ENCODE measurements at regions not wholly inside any gene's neighbourhood (a gene's known extent, or its start where the extent isn't known, plus 50 kb on each side); places are given as distances from the start of the nearest gene placed in this dataset.
"Not testable (repeated sequence)": the region's sequence is repeated elsewhere in the genome, so short reads cannot be mapped to it uniquely, and the experiment has no call there.

- DNase-seq (ENCODE audit: low read depth in 4 of 4, low spot score in 1 of 4) = not testable (repeated sequence)
Observed at GRCh38 chr2:87406406-87407175, 341.3 kb upstream of the PLGLB2 start.

- DNase-seq (ENCODE audit: low read depth in 4 of 4, low spot score in 1 of 4) = not testable (repeated sequence)
Observed at GRCh38 chr2:87409601-87410000, 338.3 kb upstream of the PLGLB2 start.

DNA sequence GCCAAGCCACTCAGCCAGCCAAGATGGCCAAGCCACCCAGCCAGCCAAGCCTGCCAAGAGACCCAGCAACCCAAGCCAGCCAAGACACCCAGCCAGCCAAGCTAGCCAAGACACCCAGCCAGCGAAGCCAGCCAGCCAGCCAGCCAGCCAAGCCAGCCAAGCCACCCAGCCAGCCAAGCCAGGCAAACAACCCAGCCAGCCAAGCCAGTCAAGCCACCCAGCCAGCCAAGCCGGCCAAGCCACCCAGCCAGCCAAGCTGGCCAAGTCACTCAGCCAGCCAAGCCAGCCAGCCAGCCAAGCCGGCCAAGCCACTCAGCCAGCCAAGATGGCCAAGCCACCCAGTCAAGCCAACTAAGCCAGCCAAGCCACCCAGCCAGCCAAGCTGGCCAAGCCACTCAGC, 337.5 kb upstream of the PLGLB2 start:
- not testable (repeated sequence) for DNase-seq (ENCODE audit: low read depth in 4 of 4, low spot score in 1 of 4)

DNA sequence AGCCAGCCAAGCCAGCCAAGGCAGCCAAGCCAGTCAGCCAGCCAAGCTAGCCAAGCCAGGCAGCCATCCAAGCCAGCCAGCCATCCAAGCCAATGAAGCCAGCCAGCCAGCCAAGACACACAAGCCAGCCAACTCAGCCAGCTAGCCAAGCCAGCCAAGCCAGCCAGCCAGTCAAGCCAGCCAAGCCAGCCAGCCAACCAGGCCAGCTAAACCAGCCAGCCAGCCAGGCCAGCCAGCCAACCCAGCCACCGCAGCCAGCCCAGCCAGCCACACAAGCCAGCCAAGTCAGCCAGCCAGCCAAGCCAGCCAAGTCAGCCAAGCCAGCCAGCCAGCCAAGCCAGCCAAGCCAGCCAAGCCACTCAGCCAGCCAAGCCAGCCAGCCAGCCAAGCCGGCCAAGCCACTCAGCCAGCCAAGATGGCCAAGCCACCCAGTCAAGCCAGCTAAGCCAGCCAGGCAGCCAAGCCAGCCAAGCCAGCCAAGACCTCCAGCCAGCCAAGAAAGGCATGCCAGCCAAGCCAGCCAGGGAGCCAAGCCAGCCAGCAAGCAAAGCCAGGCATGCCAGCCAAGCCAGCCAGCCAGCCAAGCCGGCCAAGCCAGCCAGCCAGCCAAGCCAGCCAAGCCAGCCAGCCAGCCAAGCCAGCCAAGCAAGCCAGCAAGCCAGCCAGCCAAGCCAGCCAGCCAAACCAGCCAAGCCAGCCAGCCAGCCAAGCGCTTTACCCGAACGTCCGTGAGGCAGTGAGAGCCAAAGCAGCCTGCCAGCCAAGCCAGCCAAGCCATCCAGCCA, 335.7 kb upstream of the PLGLB2 start:
- DNase-seq (ENCODE audit: low read depth in 4 of 4, low spot score in 1 of 4) = not testable (repeated sequence)

GRCh38 chr2:87414331-87414730, 333.6 kb upstream of the PLGLB2 start:
- DNase-seq (ENCODE audit: low read depth in 4 of 4, low spot score in 1 of 4) = not testable (repeated sequence)

DNA sequence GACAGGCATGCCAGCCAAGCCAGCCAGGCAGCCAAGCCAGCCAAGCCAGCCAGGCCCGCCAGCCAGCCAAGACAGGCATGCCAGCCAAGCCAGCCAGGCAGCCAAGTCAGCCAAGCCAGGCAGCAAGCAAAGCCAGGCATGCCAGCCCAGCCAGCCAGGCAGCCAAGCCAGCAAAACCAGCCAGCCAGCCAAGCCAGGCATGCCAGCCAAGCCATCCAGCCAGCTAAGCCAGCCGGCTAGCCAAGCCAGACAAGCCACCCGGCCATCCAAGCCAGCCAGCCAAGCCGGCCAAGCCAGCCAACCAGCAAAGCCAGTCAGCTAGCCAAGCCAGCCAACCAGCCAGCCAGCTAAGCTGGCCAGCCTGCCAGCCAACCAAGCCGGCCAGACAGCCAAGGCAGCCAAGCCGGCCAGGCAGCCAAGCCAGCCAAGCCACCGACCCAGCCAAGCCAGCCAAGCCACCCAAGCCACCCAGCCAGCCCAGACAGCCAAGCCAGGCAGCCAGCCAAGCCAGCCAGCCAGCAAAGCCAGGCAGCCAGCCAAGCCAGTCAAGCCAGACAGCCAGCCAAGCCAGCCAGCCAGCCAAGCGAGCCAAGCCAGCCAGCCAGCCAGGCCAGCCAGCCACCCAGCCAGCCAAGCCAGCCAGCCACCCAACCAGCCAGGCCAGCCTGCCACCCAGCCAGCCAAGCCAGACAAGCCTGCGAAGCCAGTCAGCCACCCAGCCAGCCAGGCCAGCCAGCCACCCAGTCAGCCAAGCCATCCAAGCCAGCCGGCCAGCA, 332.9 kb upstream of the PLGLB2 start:
- not testable (repeated sequence) for DNase-seq (ENCODE audit: low read depth in 4 of 4, low spot score in 1 of 4)

- not testable (repeated sequence) for DNase-seq (ENCODE audit: low read depth in 4 of 4, low spot score in 1 of 4)
Observed at GRCh38 chr2:87415586-87416265, 332.2 kb upstream of the PLGLB2 start.

DNA sequence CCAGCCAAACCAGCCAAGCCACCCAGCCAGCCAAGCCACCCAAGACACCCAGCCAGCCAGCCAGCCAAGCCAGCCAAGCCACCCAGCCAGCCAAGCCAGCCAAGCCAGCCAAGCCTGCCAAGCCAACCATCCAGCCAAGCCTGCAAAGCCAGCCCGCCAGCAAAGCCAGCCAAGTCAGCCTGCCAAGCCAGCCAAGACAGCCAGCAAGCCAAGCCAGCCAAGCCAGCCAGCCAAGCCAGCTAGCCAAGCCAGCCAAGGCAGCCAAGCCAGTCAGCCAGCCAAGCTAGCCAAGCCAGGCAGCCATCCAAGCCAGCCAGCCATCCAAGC, 331.7 kb upstream of the PLGLB2 start:
- not testable (repeated sequence) for DNase-seq (ENCODE audit: low read depth in 4 of 4, low spot score in 1 of 4)

DNA sequence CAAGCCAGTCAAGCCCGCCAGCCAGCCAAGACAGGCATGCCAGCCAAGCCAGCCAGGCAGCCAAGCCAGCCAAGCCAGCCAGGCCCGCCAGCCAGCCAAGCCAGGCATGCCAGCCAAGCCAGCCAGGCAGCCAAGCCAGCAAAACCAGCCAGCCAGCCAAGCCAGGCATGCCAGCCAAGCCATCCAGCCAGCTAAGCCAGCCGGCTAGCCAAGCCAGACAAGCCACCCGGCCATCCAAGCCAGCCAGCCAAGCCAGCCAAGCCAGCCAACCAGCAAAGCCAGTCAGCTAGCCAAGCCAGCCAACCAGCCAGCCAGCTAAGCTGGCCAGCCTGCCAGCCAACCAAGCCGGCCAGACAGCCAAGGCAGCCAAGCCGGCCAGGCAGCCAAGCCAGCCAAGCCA, 330.7 kb upstream of the PLGLB2 start:
- not testable (repeated sequence) for DNase-seq (ENCODE audit: low read depth in 4 of 4, low spot score in 1 of 4)

- DNase-seq (ENCODE audit: low read depth in 4 of 4, low spot score in 1 of 4) = not testable (repeated sequence)
Observed at GRCh38 chr2:87417742-87418567, 329.9 kb upstream of the PLGLB2 start.

- DNase-seq (ENCODE audit: low read depth in 4 of 4, low spot score in 1 of 4) = not testable (repeated sequence)
Observed at GRCh38 chr2:87418823-87419822, 328.8 kb upstream of the PLGLB2 start.

DNA sequence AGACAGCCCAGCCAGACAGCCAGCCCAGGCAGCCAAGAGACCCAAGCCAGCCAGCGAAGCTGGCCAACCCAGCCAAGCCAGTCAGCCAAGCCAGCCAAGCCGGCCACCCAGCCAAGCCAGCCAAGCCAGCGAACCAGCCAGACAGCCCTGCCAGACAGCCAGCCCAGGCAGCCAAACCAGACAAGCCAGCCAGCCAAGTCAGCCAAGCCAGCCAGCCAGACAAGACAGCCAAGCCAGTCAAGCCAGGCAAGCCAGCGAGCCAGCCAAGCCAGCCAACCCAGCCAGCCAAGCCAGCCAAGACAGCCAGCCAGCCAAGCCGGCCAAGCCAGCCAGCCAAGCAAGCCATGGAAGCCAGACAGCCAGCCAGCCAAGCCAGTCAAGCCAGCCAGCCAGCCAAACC, 327.9 kb upstream of the PLGLB2 start:
- DNase-seq (ENCODE audit: low read depth in 4 of 4, low spot score in 1 of 4) = not testable (repeated sequence)

DNA sequence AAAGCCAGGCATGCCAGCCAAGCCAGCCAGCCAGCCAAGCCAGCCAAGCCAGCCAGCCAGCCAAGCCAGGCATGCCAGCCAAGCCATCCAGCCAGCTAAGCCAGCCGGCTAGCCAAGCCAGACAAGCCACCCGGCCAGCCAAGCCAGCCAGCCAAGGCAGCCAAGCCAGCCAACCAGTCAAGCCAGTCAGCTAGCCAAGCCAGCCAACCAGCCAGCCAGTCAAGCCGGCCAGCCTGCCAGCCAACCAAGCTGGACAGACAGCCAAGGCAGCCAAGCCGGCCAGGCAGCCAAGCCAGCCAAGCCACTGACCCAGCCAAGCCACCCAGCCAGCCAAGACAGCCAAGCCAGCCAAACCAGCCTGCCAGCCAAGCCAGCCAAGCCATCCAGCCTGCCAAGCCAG, 326.9 kb upstream of the PLGLB2 start:
- not testable (repeated sequence) for DNase-seq (ENCODE audit: low read depth in 4 of 4, low spot score in 1 of 4)

DNA sequence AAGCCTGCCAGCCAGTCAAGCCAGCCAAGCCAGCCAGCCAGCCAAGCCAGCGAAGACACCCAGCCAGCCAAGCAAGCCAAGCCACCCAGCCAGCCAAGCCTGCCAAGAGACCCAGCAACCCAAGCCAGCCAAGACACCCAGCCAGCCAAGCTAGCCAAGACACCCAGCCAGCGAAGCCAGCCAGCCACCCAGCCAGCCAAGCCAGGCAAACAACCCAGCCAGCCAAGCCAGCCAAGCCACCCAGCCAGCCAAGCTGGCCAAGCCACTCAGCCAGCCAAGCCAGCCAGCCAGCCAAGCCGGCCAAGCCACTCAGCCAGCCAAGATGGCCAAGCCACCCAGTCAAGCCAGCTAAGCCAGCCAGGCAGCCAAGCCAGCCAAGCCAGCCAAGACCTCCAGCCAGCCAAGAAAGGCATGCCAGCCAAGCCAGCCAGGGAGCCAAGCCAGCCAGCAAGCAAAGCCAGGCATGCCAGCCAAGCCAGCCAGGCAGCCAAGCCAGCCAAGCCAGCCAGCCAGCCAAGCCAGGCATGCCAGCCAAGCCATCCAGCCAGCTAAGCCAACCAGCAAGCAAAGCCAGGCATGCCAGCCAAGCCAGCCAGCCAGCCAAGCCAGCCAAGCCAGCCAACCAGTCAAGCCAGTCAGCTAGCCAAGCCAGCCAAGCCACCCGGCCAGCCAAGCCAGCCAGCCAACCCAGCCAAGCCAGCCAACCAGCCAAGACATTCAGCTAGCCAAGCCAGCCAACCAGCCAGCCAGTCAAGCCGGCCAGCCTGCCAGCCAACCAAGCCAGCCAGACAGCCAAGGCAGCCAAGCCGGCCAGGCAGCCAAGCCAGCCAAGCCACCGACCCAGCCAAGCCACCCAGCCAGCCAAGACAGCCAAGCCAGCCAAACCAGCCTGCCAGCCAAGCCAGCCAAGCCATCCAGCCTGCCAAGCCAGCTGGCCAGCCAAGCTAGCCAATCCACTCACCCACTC, 323.8 kb upstream of the PLGLB2 start:
- DNase-seq (ENCODE audit: low read depth in 4 of 4, low spot score in 1 of 4) = not testable (repeated sequence)

DNA sequence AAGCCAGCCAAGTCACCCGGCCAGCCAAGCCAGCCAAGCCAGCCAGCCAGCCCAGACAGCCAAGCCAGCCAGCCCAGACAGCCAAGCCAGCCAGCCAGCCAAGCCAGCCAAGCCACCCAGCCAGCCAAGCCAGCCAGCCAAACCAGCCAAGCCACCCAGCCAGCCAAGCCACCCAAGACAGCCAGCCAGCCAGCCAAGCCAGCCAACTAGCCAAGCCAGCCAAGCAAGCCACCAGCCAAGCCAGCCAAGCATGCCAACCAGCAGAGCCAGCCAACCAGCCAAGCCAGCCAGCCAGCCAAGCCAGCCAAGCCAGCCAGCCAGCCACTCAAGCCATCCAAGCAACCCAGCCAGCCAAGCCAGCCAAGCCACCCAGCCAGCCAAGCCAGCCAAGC, 323.1 kb upstream of the PLGLB2 start:
- not testable (repeated sequence) for DNase-seq (ENCODE audit: low read depth in 4 of 4, low spot score in 1 of 4)

GRCh38 chr2:87425191-87425590, 322.7 kb upstream of the PLGLB2 start:
- not testable (repeated sequence) for DNase-seq (ENCODE audit: low read depth in 4 of 4, low spot score in 1 of 4)

DNA sequence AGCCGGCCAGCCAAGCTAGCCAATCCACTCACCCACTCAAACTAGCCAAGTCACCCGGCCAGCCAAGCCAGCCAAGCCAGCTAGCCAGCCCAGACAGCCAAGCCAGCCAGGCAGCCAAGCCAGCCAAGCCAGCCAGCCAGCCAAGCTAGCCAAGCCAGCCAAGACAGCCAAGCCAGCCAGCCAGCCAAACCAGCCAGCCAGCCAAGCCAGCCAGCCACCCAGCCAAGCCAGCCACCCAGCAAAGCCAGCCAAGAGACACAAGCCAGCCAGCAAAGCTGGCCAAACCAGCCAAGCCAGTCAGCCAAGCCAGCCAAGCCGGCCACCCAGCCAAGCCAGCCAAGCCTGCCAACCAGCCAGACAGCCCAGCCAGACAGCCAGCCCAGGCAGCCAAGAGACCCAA, 322.2 kb upstream of the PLGLB2 start:
- DNase-seq (ENCODE audit: low read depth in 4 of 4, low spot score in 1 of 4) = not testable (repeated sequence)

Measured in stimulated activated CD4-positive, alpha-beta T cell treated with anti-CD3 and anti-CD28 coated beads, Interleukin-1b, Interleukin-23, amount 100 ng/mL, for 24 hours (primary cell).